Gastrocnemius medialis (tissue), 4 donors: ENCODE measurements at regions not wholly inside any gene's neighbourhood (a gene's known extent, or its start where the extent isn't known, plus 50 kb on each side); places are given as distances from the start of the nearest gene placed in this dataset.
A peak's percentile ranks its signal among the peaks of the same experiment; 100 is the strongest.

Experiments
- ATAC-seq, 2 donors: fragments of 150-250 bp; one replicate each; pipeline ENCODE4 v1.9.1; 2016
- DNase-seq, 2 donors: peaks; one replicate each; pipeline ENCODE4 v3.0.0-alpha.2; 2019
- H3K27ac ChIP-seq, 4 donors: fragments of 200-600 bp; sonication (generic); 1 replicate in 1 of 4; 2 replicates in 3 of 4; pipeline ENCODE4 v1.5.1; 2016 to 2018; ENCODE audit warnings: mild to moderate bottlenecking in 2 of 4, moderate library complexity in 1 of 4
- H3K27me3 ChIP-seq, 3 donors: fragments of 200-600 bp; sonication (generic) in 2 of 3; 1 replicate in 1 of 3; 2 replicates in 2 of 3; pipeline versions ENCODE4 v1.5.1 to v1.6.0; 2016 to 2019; ENCODE audit warnings: mild to moderate bottlenecking in 1 of 3, moderate library complexity in 1 of 3
- H3K36me3 ChIP-seq, 2 donors: fragments of 200-600 bp; sonication (generic) in 1 of 2; one replicate each; pipeline ENCODE4 v1.5.1; 2017 to 2018
- H3K4me1 ChIP-seq, 2 donors: fragments of 200-600 bp; sonication (generic) in 1 of 2; one replicate each; pipeline ENCODE4 v1.5.1; 2016 to 2017; ENCODE audit warnings: mild to moderate bottlenecking in 2 of 2
- H3K4me3 ChIP-seq, 4 donors: fragments of 200-600 bp; sonication (generic) in 3 of 4; 1 replicate in 1 of 4; 2 replicates in 3 of 4; pipeline ENCODE4 v1.5.1; 2016 to 2019; ENCODE audit warnings: mild to moderate bottlenecking in 2 of 4
- H3K9me3 ChIP-seq, 3 donors: fragments of 200-600 bp; sonication (generic) in 2 of 3; 1 replicate in 1 of 3; 2 replicates in 2 of 3; pipeline ENCODE4 v1.5.1; 2016 to 2019
- CTCF ChIP-seq, 5 experiments: fragments of 450-650 bp in 3 of 5; fragments of 200-600 bp in 2 of 5; sonication (generic) in 2 of 5; IDR thresholded peaks in 4 of 5; conservative IDR thresholded peaks in 1 of 5; 1 replicate in 4 of 5; 2 replicates in 1 of 5; pipeline ENCODE4 v1.5.1; 2016 to 2019; ENCODE audit warnings: antibody characterized with exemption in 5 of 5, mild to moderate bottlenecking in 3 of 5, moderate library complexity in 3 of 5
- POLR2A ChIP-seq, 2 donors: fragments of 450-650 bp; IDR thresholded peaks; one replicate each; pipeline ENCODE4 v1.6.1; 2017; ENCODE audit warnings: antibody characterized with exemption in 2 of 2, mild to moderate bottlenecking in 2 of 2, moderate library complexity in 2 of 2
- in situ Hi-C, 4 donors: fragments of 200-750 bp; cut with MboI; loops; one replicate each; pipeline versions ENCODE4 v1.15.0 to v1.8.0; 2017; ENCODE audit warnings: low sequenced_read_pairs in 4 of 4
- intact Hi-C: fragments of 100-400 bp; cut with DNase I; formaldehyde crosslinking; loops from one replicate; pipeline ENCODE4 v1.15.1; 2023; ENCODE audit warnings: low total_unique reads

- ATAC-seq (no peak), DNase-seq (no peak)
- in situ Hi-C loops (no loop called here), intact Hi-C loops (no loop called here)
- Histone ChIP-seq H3K9me3 (no peaks in the 10 kb centered on the region), H3K27ac (no peak overlapping the region), H3K4me3 (no peak overlapping the region), H3K36me3 (no peaks in the 10 kb centered on the region), H3K27me3 (peaks cover 0 to 3% (median 0%) of the 10 kb centered on the region in 3 donors), H3K4me1 (no peaks in the 10 kb centered on the region)
- TF ChIP-seq POLR2A (IDR thresholded peaks at IDR 0.05) (no peak), CTCF (IDR thresholded peaks at IDR 0.05 in 4 of 5, conservative IDR thresholded peaks at IDR 0.05 in 1 of 5) (no peak)
Observed at GRCh38 chr7:140263277-140263676, 86.5 kb upstream of the KDM7A start.

DNA sequence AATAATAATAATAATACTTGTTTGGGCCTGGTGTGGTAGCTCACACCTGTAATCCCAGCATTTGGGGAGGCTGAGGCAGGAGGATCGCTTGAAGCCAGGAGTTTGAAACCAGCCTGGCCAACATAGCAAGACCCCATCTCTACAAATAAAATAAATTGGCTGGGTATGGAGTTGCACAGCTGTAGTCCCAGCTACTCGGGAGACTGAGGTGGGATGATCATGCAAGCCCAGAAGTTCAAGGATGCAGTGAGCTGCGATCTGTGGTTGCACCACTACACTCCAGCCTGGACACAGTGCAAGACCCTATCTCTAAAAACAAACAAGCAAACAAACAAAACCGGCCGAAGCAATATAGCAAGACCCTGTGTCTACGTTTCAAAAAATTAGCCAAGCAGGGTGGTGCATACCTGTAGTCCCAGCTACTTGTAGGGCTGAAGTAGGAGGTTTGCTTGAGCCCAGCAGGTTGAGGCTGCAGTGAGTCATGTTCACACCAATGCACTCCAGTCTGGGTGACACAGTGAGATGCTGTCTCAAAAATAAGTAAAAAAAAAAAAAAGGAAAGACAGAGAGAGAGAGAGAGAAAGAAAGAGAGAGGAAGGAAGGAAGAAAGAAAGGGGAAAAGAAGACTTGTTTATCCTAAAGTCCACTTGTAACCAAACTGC is 85.6 kb upstream of the KDM7A start:
- no peak for DNase-seq
- ATAC-seq: no peak
- Histone ChIP-seq H3K27ac (no peak overlapping the region), H3K4me1 (no peaks in the 10 kb centered on the region), H3K4me3 (no peak overlapping the region), H3K9me3 (no peaks in the 10 kb centered on the region), H3K36me3 (no peaks in the 10 kb centered on the region), H3K27me3 (peaks cover 0 to 3% (median 0%) of the 10 kb centered on the region in 3 donors)
- in situ Hi-C loops (no loop called here), intact Hi-C loops (no loop called here)
- TF ChIP-seq CTCF (IDR thresholded peaks at IDR 0.05 in 4 of 5, conservative IDR thresholded peaks at IDR 0.05 in 1 of 5) (no peak), POLR2A (IDR thresholded peaks at IDR 0.05) (no peak)

GRCh38 chr7:140261522-140261921 is 84.7 kb upstream of the KDM7A start:
- H3K27ac ChIP-seq: peak overlapping the region in 2 of 4 donors; percentile 22 to 31
- DNase-seq (no peak), ATAC-seq (no peak)
- no peaks in the 10 kb centered on the region for H3K9me3 ChIP-seq
- H3K4me3 ChIP-seq: no peak overlapping the region
- H3K36me3 ChIP-seq: no peaks in the 10 kb centered on the region
- intact Hi-C loops: no loop called here
- no peaks in the 10 kb centered on the region for H3K4me1 ChIP-seq
- H3K27me3 ChIP-seq: peaks cover 0 to 3% (median 0%) of the 10 kb centered on the region in 3 donors
- in situ Hi-C loops: no loop called here
- TF ChIP-seq POLR2A (IDR thresholded peaks at IDR 0.05) (no peak), CTCF (IDR thresholded peaks at IDR 0.05 in 4 of 5, conservative IDR thresholded peaks at IDR 0.05 in 1 of 5) (no peak)

DNA sequence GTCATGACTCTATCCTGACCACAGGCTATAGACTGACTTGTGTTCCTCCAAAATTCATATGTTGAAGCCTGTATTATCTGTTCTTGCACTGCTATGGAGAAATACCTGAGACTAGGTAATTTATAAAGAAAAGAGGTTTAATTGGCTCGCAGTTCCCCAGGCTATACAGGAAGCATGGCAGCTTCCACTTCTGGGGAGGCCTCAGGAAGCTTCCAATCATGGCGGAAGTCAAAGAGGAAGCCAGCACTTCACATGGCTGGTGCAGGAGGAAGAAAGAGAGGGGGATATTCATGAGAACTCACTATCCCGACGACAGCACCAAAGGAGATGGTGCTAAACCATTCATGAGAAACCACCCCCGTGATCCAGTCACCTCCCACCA is 84.3 kb upstream of the KDM7A start:
- DNase-seq (no peak), ATAC-seq (no peak)
- intact Hi-C loops: no loop called here
- TF ChIP-seq CTCF (IDR thresholded peaks at IDR 0.05 in 4 of 5, conservative IDR thresholded peaks at IDR 0.05 in 1 of 5) (no peak), POLR2A (IDR thresholded peaks at IDR 0.05) (no peak)
- Histone ChIP-seq H3K9me3 (no peaks in the 10 kb centered on the region), H3K27me3 (peaks cover 0 to 3% (median 0%) of the 10 kb centered on the region in 3 donors), H3K27ac (peak overlapping the region in 2 of 4 donors; percentile 22 to 31), H3K36me3 (no peaks in the 10 kb centered on the region), H3K4me1 (no peaks in the 10 kb centered on the region), H3K4me3 (no peak overlapping the region)
- in situ Hi-C loops: no loop called here
